Heart left ventricle (tissue), 16 donors: ENCODE measurements at regions not wholly inside any gene's neighbourhood (a gene's known extent, or its start where the extent isn't known, plus 50 kb on each side); places are given as distances from the start of the nearest gene placed in this dataset.
"Not testable (repeated sequence)": the region's sequence is repeated elsewhere in the genome, so short reads cannot be mapped to it uniquely, and the experiment has no call there.

Experiments used
- ATAC-seq, 4 donors: fragments of 200-7000 bp; cut with Tn5 transposase; one replicate each; pipeline ENCODE4 v1.9.1; 2020 to 2022; ENCODE audit warnings: moderate library complexity in 4 of 4, mild to moderate bottlenecking in 3 of 4, moderate number of reproducible peaks in 1 of 4
- DNase-seq, 5 donors: peaks; one replicate each; pipeline ENCODE4 v3.0.0-alpha.2; 2020
- H3K27ac ChIP-seq, 12 donors: fragments of 200-600 bp; sonication (generic) in 4 of 12; one replicate each; pipeline versions ENCODE4 v1.5.0 to v1.8.0; 2016 to 2022; ENCODE audit warnings: mild to moderate bottlenecking in 2 of 12
- H3K27me3 ChIP-seq, 9 donors: fragments of 200-600 bp; sonication (generic) in 2 of 9; one replicate each; pipeline versions ENCODE4 v1.5.1 to v1.8.0; 2016 to 2022; ENCODE audit warnings: mild to moderate bottlenecking in 3 of 9
- H3K36me3 ChIP-seq, 9 donors: fragments of 200-600 bp; sonication (generic) in 2 of 9; one replicate each; pipeline versions ENCODE4 v1.5.0 to v1.8.0; 2018 to 2022; ENCODE audit warnings: mild to moderate bottlenecking in 2 of 9
- H3K4me1 ChIP-seq, 12 donors: fragments of 200-600 bp; sonication (generic) in 4 of 12; one replicate each; pipeline versions ENCODE4 v1.5.0 to v1.8.0; 2016 to 2022; ENCODE audit warnings: mild to moderate bottlenecking in 3 of 12
- H3K4me3 ChIP-seq, 12 donors: fragments of 200-600 bp; sonication (generic) in 4 of 12; one replicate each; pipeline versions ENCODE4 v1.5.0 to v1.8.0; 2017 to 2022; ENCODE audit warnings: mild to moderate bottlenecking in 9 of 12, moderate library complexity in 4 of 12
- H3K9me3 ChIP-seq, 12 donors: fragments of 200-600 bp; sonication (generic) in 4 of 12; one replicate each; pipeline versions ENCODE4 v1.5.0 to v1.8.0; 2016 to 2022; ENCODE audit warnings: mild to moderate bottlenecking in 1 of 12
- POLR2A ChIP-seq, 2 donors: fragments of 450-650 bp; IDR thresholded peaks; one replicate each; pipeline ENCODE4 v1.6.1; 2017; ENCODE audit warnings: antibody characterized with exemption in 2 of 2, mild to moderate bottlenecking in 2 of 2, moderate library complexity in 2 of 2
- WGBS, 4 donors: extraction: QIAGEN DNeasy Blood & Tissue Kit in 2 of 4; methylation state at CpG; one replicate each; pipeline versions ENCODE4 v1.1.5 to v1.1.7; 2013 to 2018; 5-methylcytosine and 5-hydroxymethylcytosine counted together
- intact Hi-C, 10 donors: fragments of 100-400 bp; cut with DNase I; formaldehyde crosslinking; loops; one replicate each; pipeline versions ENCODE4 v1.11.1 to v1.14.2; 2022
- TF ChIP-seq, protein P1 (sequence below), 12 donors: fragments of 200-600 bp; sonication (generic) in 4 of 12; IDR thresholded peaks; one replicate each; pipeline versions ENCODE4 v1.5.0 to v1.8.0; 2018 to 2022; ENCODE audit warnings: antibody characterized with exemption in 12 of 12, mild to moderate bottlenecking in 5 of 12
- donor health status: ischemic (EF 13 %, LVEDD 7.1; RV severe dilation, severe dysfunction).
- donor health status: healthy with polysubstance abuse.
- donor health status: DM: no; HTN: yes; CAD: no.
- donor health status: DM: no; HTN: no; CAD: no.
- donor health status: ischemic (EF 25% LVEDD 6.9; RV normal size, moderate dysfunction).
- donor health status: ischemic (EF 25% LVEDD 5.7; RV mildly dilated, moderate dysfunction).
- donor health status: healthy.
- donor health status: DM: yes; HTN: yes; CAD: no.
- donor health status: ischemic (EF 35%, LVEDD 5.7; RV mildly dilated, moderate dysfunction).
- donor health status: nonischemic (EF 11% LVEDD 7.7; RV severe dilation, severe dysfunction).
- donor health status: DM: yes; HTN: yes; CAD: no.
- donor health status: PGD.
- donor health status: ischemic (EF 29% LVEDD 5.4; RV normal size, mild dysfunction).
- donor health status: nonischemic (EF 23%, LVEDD 6.1; RV moderate dilation, normal function).

DNA sequence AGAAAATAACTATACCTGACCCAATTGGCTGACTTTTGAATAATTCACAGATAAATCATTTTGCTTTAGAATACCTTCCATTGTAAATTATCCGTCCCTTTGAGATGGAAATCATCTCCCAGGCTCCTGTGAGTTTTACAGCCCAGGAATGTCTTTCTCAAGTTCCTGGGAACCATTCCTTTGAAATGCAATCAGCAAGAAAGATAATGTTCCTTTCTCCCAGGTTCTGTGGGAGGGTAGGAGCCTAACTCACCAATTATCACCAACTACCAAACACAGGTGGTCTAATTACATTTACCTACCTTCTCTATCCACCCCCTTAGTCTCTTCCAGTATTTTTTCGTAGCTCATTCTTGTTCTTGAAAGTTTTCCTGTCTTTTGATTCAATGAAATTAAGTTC is 1016.0 kb downstream of the SOCS6 start:
- Histone ChIP-seq H3K9me3 (no peaks in the 10 kb centered on the region), H3K4me1 (no peaks in the 10 kb centered on the region), H3K27ac (no peak overlapping the region), H3K4me3 (no peak overlapping the region), H3K27me3 (no peaks in the 10 kb centered on the region), H3K36me3 (no peaks in the 10 kb centered on the region)
- 37 to 48% (median 42%) methylated on average over 2 of the region's 2 CpGs for WGBS, 4 donors
- TF ChIP-seq, protein P1, sequence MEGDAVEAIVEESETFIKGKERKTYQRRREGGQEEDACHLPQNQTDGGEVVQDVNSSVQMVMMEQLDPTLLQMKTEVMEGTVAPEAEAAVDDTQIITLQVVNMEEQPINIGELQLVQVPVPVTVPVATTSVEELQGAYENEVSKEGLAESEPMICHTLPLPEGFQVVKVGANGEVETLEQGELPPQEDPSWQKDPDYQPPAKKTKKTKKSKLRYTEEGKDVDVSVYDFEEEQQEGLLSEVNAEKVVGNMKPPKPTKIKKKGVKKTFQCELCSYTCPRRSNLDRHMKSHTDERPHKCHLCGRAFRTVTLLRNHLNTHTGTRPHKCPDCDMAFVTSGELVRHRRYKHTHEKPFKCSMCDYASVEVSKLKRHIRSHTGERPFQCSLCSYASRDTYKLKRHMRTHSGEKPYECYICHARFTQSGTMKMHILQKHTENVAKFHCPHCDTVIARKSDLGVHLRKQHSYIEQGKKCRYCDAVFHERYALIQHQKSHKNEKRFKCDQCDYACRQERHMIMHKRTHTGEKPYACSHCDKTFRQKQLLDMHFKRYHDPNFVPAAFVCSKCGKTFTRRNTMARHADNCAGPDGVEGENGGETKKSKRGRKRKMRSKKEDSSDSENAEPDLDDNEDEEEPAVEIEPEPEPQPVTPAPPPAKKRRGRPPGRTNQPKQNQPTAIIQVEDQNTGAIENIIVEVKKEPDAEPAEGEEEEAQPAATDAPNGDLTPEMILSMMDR (IDR thresholded peaks at IDR 0.05) = no peak
- no peak for TF ChIP-seq POLR2A (IDR thresholded peaks at IDR 0.05)
- DNase-seq (no peak), ATAC-seq (no peak)
- intact Hi-C loops = no loop called here

DNA sequence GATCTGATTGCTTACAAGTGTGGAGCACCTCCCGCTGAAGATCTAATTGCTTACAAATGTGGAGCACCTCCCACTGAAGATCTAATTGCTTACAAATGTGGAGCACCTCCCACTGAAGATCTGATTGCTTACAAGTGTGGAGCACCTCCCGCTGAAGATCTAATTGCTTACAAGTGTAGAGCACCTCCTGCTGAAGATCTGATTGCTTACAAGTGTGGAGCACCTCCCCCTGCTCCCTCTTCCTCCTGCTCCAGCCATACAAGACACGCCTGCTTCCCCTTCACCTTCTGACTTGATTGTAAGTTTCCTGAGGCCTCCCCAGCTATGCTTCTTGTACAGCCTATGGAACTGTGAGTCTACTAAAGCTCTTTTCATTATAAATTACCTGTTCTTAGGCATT is 1014.9 kb downstream of the SOCS6 start:
- 36 to 48% (median 39%) methylated on average over 2 to 3 of the region's 3 CpGs for WGBS, 4 donors
- DNase-seq, H3K27me3 ChIP-seq, H3K4me1 ChIP-seq, H3K27ac ChIP-seq, H3K9me3 ChIP-seq, intact Hi-C loops, ATAC-seq, H3K36me3 ChIP-seq, H3K4me3 ChIP-seq: not testable (repeated sequence)

DNA sequence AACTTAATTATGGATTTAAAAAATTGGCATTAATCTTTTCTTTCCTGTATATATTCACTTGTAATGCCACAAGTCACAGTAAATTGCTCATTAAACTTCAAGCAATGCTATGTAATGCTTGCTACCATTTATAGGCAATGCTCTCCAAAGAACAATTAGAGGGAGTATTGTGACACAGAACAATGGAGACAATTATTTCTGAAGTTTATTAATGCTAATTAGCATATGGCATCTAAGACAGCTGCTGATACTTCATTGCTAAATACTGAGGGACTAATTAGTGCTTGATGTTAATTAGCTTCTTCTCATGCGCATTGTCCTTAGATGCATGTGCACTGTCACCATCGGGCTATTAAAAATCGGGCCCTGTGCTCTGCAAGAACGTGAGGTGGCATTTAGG is 1012.8 kb downstream of the SOCS6 start:
- no peak for TF ChIP-seq POLR2A (IDR thresholded peaks at IDR 0.05)
- TF ChIP-seq, protein P1 (IDR thresholded peaks at IDR 0.05) = no peak

DNA sequence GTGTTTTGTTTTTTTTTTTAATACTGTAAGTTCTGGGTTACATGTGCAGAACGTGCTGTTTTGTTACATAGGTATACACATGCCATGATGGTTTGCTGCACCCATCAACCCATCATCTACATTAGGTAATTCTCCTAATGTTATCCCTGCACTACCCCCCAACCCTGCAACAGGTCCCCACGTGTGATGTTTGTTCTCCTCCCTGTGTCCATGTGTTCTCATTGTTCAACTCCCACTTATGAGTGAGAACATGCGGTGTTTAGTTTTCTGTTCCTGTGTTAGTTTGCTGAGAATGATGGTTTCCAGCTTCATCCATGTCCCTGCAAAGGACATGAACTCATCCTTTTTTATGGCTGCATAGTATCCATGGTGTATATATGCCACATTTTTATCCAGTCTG is 1005.4 kb downstream of the SOCS6 start:
- H3K4me1 ChIP-seq, H3K27ac ChIP-seq, H3K4me3 ChIP-seq, intact Hi-C loops, DNase-seq, ATAC-seq, H3K27me3 ChIP-seq, H3K9me3 ChIP-seq, H3K36me3 ChIP-seq: not testable (repeated sequence)
- WGBS, 4 donors = 68 to 75% (median 72%) methylated on average over 3 of the region's 3 CpGs

More for the DNA sequence above, 1012.8 kb downstream of the SOCS6 start:
- H3K9me3 ChIP-seq = no peaks in the 10 kb centered on the region
- H3K4me1 ChIP-seq = no peaks in the 10 kb centered on the region
- DNase-seq (no peak), ATAC-seq (no peak)
- intact Hi-C loops = no loop called here
- H3K4me3 ChIP-seq = no peak overlapping the region
- no peaks in the 10 kb centered on the region for H3K36me3 ChIP-seq
- 77 to 87% (median 82%) methylated on average over 4 of the region's 4 CpGs for WGBS, 4 donors
- no peak overlapping the region for H3K27ac ChIP-seq
- no peaks in the 10 kb centered on the region for H3K27me3 ChIP-seq

DNA sequence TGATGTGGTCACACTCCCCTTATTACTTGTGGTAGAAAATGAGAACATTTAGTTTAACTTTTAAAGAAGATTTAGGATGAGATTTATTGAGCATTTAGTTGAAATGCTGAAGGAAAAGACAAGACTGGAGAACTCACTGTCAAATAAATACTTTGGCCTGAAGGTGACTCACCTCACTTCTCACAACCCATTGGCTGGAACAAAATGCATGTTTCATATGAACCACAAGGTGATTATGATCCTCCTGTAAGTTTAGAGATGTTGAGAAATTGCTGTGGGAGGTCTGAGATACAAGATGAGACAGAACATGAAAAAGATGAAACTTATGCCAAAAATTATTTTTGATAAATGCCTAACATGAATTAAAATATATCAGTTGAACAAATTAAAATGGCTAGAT is 1004.5 kb downstream of the SOCS6 start:
- Histone ChIP-seq H3K9me3 (no peaks in the 10 kb centered on the region), H3K4me3 (no peak overlapping the region), H3K27me3 (no peaks in the 10 kb centered on the region), H3K4me1 (no peaks in the 10 kb centered on the region), H3K27ac (no peak overlapping the region), H3K36me3 (no peaks in the 10 kb centered on the region)
- ATAC-seq (no peak), DNase-seq (no peak)
- intact Hi-C loops = no loop called here
- TF ChIP-seq, protein P1 (IDR thresholded peaks at IDR 0.05) = no peak
- no peak for TF ChIP-seq POLR2A (IDR thresholded peaks at IDR 0.05)
